A549 (cell line): ENCODE measurements at regions not wholly inside any gene's neighbourhood (a gene's known extent, or its start where the extent isn't known, plus 50 kb on each side); places are given as distances from the start of the nearest gene placed in this dataset.
A peak's percentile ranks its signal among the peaks of the same experiment; 100 is the strongest.

ENCODE experiments used
- ATAC-seq, 2 experiments: fragments of 200-7000 bp in 1 of 2; fragments of >200 bp in 1 of 2; cut with Nextera tagmentation in 1 of 2; cut with Tn5 transposase in 1 of 2; 3 replicates each; pipeline versions ENCODE4 v1.8.0 to v1.9.1; 2018 to 2020; ENCODE audit warnings: mild to moderate bottlenecking in 1 of 2, moderate library complexity in 1 of 2
- CTCF ChIA-PET: fragments of 300-600 bp; sonication (Branson Sonifier 250); formaldehyde crosslinking; extraction: SDS; loops from one replicate; lab custom pipeline; 2021; ENCODE audit warnings: antibody characterized with exemption, inconsistent platforms; lab: Yijun Ruan, JAX
- POLR2A ChIA-PET: fragments of 350-600 bp; formaldehyde crosslinking; extraction: SDS; loops from one replicate; lab custom pipeline; 2021; ENCODE audit warnings: antibody characterized with exemption, inconsistent platforms; lab: Yijun Ruan, JAX
- DNase-seq, 2 experiments: peaks; one replicate each; pipeline versions ENCODE4 v3.0.0 to v3.0.0-alpha.2; 2011 to 2016; ENCODE audit warnings: low read depth in 1 of 2, low spot score in 1 of 2
- FAIRE-seq: peaks from 2 replicates; lab custom pipeline; 2011; peaks lifted over from hg19 to GRCh38; lab: Jason Lieb, UNC
- H3K27ac ChIP-seq, 2 experiments: fragments of >200 bp; sonication (Bioruptor Twin); formaldehyde crosslinking; 3 replicates each; pipeline ENCODE4 v1.5.1; 2016 to 2017
- H3K4me1 ChIP-seq: fragments of >200 bp; sonication (Bioruptor Twin); formaldehyde crosslinking; 3 replicates; pipeline ENCODE4 v1.6.1; 2016
- H3K4me2 ChIP-seq: fragments of >200 bp; sonication (Bioruptor Twin); formaldehyde crosslinking; 3 replicates; pipeline ENCODE4 v1.6.1; 2016
- H3K4me3 ChIP-seq: fragments of >200 bp; sonication (Bioruptor Twin); formaldehyde crosslinking; 3 replicates; pipeline ENCODE4 v1.5.1; 2016
- H3K9me3 ChIP-seq: fragments of >200 bp; sonication (Bioruptor Twin); formaldehyde crosslinking; 3 replicates; pipeline ENCODE4 v1.6.1; 2016
- CBX2 ChIP-seq: fragments of 200-600 bp; sonication (generic); IDR thresholded peaks from 2 replicates; pipeline ENCODE4 v1.6.1; 2016; ENCODE audit warnings: low read depth, mild to moderate bottlenecking, borderline replicate concordance
- CBX8 ChIP-seq: fragments of 200-600 bp; sonication (generic); IDR thresholded peaks from 2 replicates; pipeline ENCODE4 v1.6.1; 2016
- CHD4 ChIP-seq: fragments of 200-600 bp; sonication (generic); IDR thresholded peaks from 2 replicates; pipeline ENCODE4 v1.6.1; 2016; ENCODE audit warnings: antibody characterized with exemption, mild to moderate bottlenecking, borderline replicate concordance
- E2F6 ChIP-seq: IDR thresholded peaks from 2 replicates; pipeline ENCODE4 v1.6.1; 2012; ENCODE audit warnings: low read depth, borderline replicate concordance
- EHF ChIP-seq: fragments of 250-450 bp; sonication (Bioruptor Pico); IDR thresholded peaks from 2 replicates; pipeline ENCODE4 v1.5.0; 2020; ENCODE audit warnings: mild to moderate bottlenecking
- EHMT2 ChIP-seq: fragments of 200-600 bp; sonication (generic); IDR thresholded peaks from 2 replicates; pipeline ENCODE4 v1.6.1; 2016; ENCODE audit warnings: antibody characterized with exemption, low read depth, mild to moderate bottlenecking, moderate library complexity
- ESRRA ChIP-seq: fragments of 150-350 bp; IDR thresholded peaks from 2 replicates; pipeline ENCODE4 v1.6.1; 2014; ENCODE audit warnings: mild to moderate bottlenecking, low read length, borderline replicate concordance
- FOSB ChIP-seq: fragments of 250-450 bp; sonication (Bioruptor Pico); IDR thresholded peaks from 2 replicates; pipeline ENCODE4 v1.5.0; 2020; ENCODE audit warnings: mild to moderate bottlenecking, moderate library complexity
- FOSL2 ChIP-seq, 2 experiments: fragments of 450-650 bp in 1 of 2; fragments of >200 bp in 1 of 2; sonication (Bioruptor Twin) in 1 of 2; formaldehyde crosslinking; IDR thresholded peaks; 2 replicates each; pipeline versions ENCODE4 v1.5.0 to v1.6.1; 2016 to 2020; ENCODE audit warnings: mild to moderate bottlenecking in 1 of 2, moderate library complexity in 1 of 2
- HOXB5 ChIP-seq: fragments of 250-450 bp; sonication (Bioruptor Pico); IDR thresholded peaks from 2 replicates; pipeline ENCODE4 v1.5.0; 2020; ENCODE audit warnings: mild to moderate bottlenecking, moderate library complexity
- JUNB ChIP-seq: fragments of >200 bp; sonication (Bioruptor Twin); formaldehyde crosslinking; IDR thresholded peaks from 2 replicates; pipeline ENCODE4 v1.6.1; 2016
- KDM1A ChIP-seq: fragments of 200-600 bp; sonication (generic); IDR thresholded peaks from 2 replicates; pipeline ENCODE4 v1.6.1; 2016; ENCODE audit warnings: low read depth, mild to moderate bottlenecking
- MYC ChIP-seq: IDR thresholded peaks from 2 replicates; pipeline ENCODE4 v1.6.1; 2012; ENCODE audit warnings: mild to moderate bottlenecking, inconsistent platforms, low read length, improper control_type of control experiment, borderline replicate concordance
- NR3C1 ChIP-seq: fragments of >200 bp; sonication (Bioruptor Twin); formaldehyde crosslinking; IDR thresholded peaks from 3 replicates; pipeline ENCODE4 v1.6.1; 2017
- PHF8 ChIP-seq: fragments of 200-600 bp; sonication (generic); IDR thresholded peaks from 2 replicates; pipeline ENCODE4 v1.6.1; 2016; ENCODE audit warnings: low read depth, mild to moderate bottlenecking, antibody characterized with exemption, moderate library complexity, borderline replicate concordance
- POLR2A ChIP-seq: IDR thresholded peaks from 2 replicates; pipeline ENCODE4 v1.6.1; 2012; ENCODE audit warnings: mild to moderate bottlenecking, low read length
- POLR2AphosphoS2 ChIP-seq: conservative IDR thresholded peaks from 2 replicates; pipeline ENCODE4 v1.6.1; 2012; ENCODE audit warnings: low read length, improper control_type of control experiment, inconsistent platforms
- RAD21 ChIP-seq, 2 experiments: fragments of >200 bp in 1 of 2; sonication (Bioruptor Twin) in 1 of 2; formaldehyde crosslinking in 1 of 2; IDR thresholded peaks in 1 of 2; conservative IDR thresholded peaks in 1 of 2; 2 replicates in 1 of 2; 3 replicates in 1 of 2; pipeline ENCODE4 v1.6.1; 2012 to 2018; ENCODE audit warnings: inconsistent platforms in 1 of 2
- RCOR1 ChIP-seq: fragments of 150-350 bp; IDR thresholded peaks from 2 replicates; pipeline ENCODE4 v1.6.1; 2014; ENCODE audit warnings: antibody characterized with exemption, low read length, low read depth
- RNF2 ChIP-seq: fragments of 200-600 bp; sonication (generic); IDR thresholded peaks from 2 replicates; pipeline ENCODE4 v1.6.1; 2016; ENCODE audit warnings: low read depth, mild to moderate bottlenecking, antibody characterized with exemption, moderate library complexity, borderline replicate concordance
- TFCP2L1 ChIP-seq: fragments of 250-450 bp; sonication (Bioruptor Pico); IDR thresholded peaks from 2 replicates; pipeline ENCODE4 v1.5.0; 2021; ENCODE audit warnings: mild to moderate bottlenecking
- ZC3H11A ChIP-seq: fragments of 450-650 bp; IDR thresholded peaks from 2 replicates; pipeline ENCODE4 v1.6.1; 2014; ENCODE audit warnings: antibody characterized with exemption, mild to moderate bottlenecking
- ZFP36 ChIP-seq: fragments of 450-650 bp; IDR thresholded peaks from 2 replicates; pipeline ENCODE4 v1.6.1; 2014; ENCODE audit warnings: borderline replicate concordance; ENCODE audit not compliant: partially characterized antibody
- ZNF302 ChIP-seq: fragments of 250-450 bp; sonication (Bioruptor Pico); IDR thresholded peaks from 2 replicates; pipeline ENCODE4 v1.9.0; 2021; ENCODE audit warnings: inconsistent platforms, mild to moderate bottlenecking, moderate library complexity
- WGBS: methylation state at CpG from one replicate; pipeline ENCODE4 v1.1.6; 2017; ENCODE audit errors: missing lambda C conversion rate; 5-methylcytosine and 5-hydroxymethylcytosine counted together
- TF ChIP-seq, protein P1 (sequence below): fragments of >200 bp; sonication (Bioruptor Twin); formaldehyde crosslinking; IDR thresholded peaks from 3 replicates; pipeline ENCODE4 v1.6.1; 2016
- TF ChIP-seq, protein P2 (sequence below): fragments of 250-450 bp; sonication (Bioruptor Pico); IDR thresholded peaks from 2 replicates; pipeline ENCODE4 v1.5.0; 2021; ENCODE audit warnings: mild to moderate bottlenecking, moderate library complexity, borderline replicate concordance

DNA sequence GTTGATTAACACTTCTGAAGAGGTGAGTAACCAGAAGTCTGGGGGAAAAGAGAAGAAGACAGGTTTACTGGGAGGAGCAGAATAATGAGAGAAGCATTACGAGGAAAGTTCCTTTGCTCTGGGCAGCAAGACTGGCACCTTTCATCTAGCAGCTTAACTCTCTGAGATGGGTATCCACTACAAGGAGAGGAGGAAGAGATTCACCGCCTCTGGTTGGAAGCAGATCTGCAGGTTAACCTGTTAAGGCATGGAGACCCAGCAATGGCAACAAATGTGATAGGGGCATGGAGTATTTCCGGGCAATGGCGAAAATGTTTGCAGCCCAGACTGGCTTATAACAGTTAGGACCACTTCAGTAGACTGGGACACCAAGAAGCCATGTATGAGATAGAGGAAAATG is 162.2 kb downstream of the TFEC start:
- FAIRE-seq (no peak), ATAC-seq (peak; percentile 43 to 54; a peak in 2 of 6 replicates), DNase-seq (no peak)
- Histone ChIP-seq H3K4me1 (no peaks in the 10 kb centered on the region), H3K4me2 (no peak overlapping the region), H3K27ac (no peak overlapping the region), H3K9me3 (no peaks in the 10 kb centered on the region), H3K4me3 (no peak overlapping the region)
- 49% methylated on average over 4 of the region's 4 CpGs for WGBS
- ChIA-PET POLR2A (no interaction called here), CTCF (no interaction called here)
- TF ChIP-seq RCOR1 (no peak), ESRRA (no peak), CBX2 (no peak), RNF2 (no peak), CHD4 (no peak), EHF (CRISPR knock-in tag) (no peak), NR3C1 (no peak), CBX8 (no peak), ZC3H11A (no peak), PHF8 (no peak), POLR2AphosphoS2 (no peak), HOXB5 (CRISPR knock-in tag) (no peak), KDM1A (no peak), ZNF302 (CRISPR knock-in tag) (no peak)
- TF ChIP-seq, protein P1, sequence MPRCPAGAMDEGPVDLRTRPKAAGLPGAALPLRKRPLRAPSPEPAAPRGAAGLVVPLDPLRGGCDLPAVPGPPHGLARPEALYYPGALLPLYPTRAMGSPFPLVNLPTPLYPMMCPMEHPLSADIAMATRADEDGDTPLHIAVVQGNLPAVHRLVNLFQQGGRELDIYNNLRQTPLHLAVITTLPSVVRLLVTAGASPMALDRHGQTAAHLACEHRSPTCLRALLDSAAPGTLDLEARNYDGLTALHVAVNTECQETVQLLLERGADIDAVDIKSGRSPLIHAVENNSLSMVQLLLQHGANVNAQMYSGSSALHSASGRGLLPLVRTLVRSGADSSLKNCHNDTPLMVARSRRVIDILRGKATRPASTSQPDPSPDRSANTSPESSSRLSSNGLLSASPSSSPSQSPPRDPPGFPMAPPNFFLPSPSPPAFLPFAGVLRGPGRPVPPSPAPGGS, result no peak

DNA sequence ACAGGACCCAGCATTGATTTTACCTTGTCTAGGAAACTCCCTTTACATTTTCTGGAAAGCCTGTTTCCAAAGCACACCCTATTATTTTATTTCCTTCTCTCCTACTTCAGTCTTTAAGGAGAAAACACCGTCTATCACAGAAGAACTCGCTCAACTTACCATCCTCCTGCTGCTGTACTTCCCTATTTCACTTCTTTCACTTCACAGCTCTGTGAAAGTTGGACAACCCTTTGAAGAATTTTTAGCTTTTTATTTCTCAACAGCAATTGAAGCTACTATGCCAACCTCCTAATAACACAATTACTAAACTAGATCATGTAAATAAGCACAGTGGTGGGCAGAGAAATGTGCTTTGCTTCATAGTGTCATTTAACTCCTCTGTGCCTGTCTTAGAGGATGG is 166.5 kb downstream of the TFEC start:
- no peak overlapping the region for H3K4me3 ChIP-seq
- no peak for DNase-seq
- CTCF ChIA-PET, result interaction anchor here (1.5 kb wide), 1 partner anchor 9 kb away, joined by 3 read pairs; no protein-coding TSS in a partner anchor
- no peak for ATAC-seq
- H3K4me1 ChIP-seq, result no peaks in the 10 kb centered on the region
- TF ChIP-seq KDM1A (no peak), POLR2A (no peak), RNF2 (no peak), E2F6 (no peak), HOXB5 (CRISPR knock-in tag) (no peak), ZFP36 (no peak), FOSL2 (IDR thresholded peaks at IDR 0.05) (no peak), FOSL2 (CRISPR knock-in tag; IDR thresholded peaks at IDR 0.05) (no peak), EHMT2 (no peak), JUNB (no peak), TFCP2L1 (no peak), ZNF302 (CRISPR knock-in tag) (no peak), FOSB (CRISPR knock-in tag) (no peak), RAD21 (conservative IDR thresholded peaks at IDR 0.05 in 1 of 2, IDR thresholded peaks at IDR 0.05 in 1 of 2) (no peak), MYC (no peak), POLR2AphosphoS2 (no peak), CBX2 (no peak)
- TF ChIP-seq, protein P2, sequence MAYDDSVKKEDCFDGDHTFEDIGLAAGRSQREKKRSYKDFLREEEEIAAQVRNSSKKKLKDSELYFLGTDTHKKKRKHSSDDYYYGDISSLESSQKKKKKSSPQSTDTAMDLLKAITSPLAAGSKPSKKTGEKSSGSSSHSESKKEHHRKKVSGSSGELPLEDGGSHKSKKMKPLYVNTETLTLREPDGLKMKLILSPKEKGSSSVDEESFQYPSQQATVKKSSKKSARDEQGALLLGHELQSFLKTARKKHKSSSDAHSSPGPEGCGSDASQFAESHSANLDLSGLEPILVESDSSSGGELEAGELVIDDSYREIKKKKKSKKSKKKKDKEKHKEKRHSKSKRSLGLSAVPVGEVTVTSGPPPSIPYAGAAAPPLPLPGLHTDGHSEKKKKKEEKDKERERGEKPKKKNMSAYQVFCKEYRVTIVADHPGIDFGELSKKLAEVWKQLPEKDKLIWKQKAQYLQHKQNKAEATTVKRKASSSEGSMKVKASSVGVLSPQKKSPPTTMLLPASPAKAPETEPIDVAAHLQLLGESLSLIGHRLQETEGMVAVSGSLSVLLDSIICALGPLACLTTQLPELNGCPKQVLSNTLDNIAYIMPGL, result no peak
- no peaks in the 10 kb centered on the region for H3K9me3 ChIP-seq
- POLR2A ChIA-PET, result no interaction called here
- H3K4me2 ChIP-seq, result no peak overlapping the region
- no peak for FAIRE-seq
- WGBS, result 9% methylated on average over 2 of the region's 2 CpGs
- no peak overlapping the region for H3K27ac ChIP-seq
